ENCODE measurements at regions not wholly inside any gene's neighbourhood (a gene's known extent, or its start where the extent isn't known, plus 50 kb on each side); places are given as distances from the start of the nearest gene placed in this dataset.

DNA sequence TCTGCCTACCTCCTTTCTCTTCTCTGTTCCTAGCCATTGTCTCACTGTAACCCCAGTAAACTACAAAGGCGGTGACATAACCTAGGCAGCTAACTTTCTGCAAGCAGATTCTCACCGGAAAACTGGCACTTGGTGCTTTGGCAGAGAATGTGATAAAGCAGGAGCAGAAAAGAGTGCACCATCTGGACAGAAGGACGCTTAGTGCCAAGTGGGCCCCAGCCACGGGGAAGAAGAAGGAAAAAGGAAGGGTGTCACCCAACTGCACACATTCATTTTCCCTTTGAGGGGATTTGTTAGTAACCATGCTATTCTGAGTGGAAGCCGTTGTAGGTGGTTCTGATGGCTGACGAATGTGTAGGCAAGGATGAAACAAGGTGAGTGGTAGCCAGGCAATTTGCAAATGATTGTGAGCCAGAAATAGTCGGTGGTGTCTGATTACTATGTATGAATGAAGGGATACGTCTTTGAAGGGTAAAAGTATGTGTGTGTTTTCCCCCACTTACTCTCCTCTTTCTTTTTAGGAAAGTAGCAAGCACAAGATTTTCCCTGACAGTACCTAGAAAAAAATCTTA lies 148.3 kb upstream of the STXBP5 start:
- in situ Hi-C loops (cut with MboI; ENCODE audit: low pct_unique_long_range_greater_than_20kb, low sequenced_read_pairs, unreplicated experiment) = no loop called here
- TF ChIP-seq, protein P1, sequence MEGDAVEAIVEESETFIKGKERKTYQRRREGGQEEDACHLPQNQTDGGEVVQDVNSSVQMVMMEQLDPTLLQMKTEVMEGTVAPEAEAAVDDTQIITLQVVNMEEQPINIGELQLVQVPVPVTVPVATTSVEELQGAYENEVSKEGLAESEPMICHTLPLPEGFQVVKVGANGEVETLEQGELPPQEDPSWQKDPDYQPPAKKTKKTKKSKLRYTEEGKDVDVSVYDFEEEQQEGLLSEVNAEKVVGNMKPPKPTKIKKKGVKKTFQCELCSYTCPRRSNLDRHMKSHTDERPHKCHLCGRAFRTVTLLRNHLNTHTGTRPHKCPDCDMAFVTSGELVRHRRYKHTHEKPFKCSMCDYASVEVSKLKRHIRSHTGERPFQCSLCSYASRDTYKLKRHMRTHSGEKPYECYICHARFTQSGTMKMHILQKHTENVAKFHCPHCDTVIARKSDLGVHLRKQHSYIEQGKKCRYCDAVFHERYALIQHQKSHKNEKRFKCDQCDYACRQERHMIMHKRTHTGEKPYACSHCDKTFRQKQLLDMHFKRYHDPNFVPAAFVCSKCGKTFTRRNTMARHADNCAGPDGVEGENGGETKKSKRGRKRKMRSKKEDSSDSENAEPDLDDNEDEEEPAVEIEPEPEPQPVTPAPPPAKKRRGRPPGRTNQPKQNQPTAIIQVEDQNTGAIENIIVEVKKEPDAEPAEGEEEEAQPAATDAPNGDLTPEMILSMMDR (IDR thresholded peaks at IDR 0.05; ENCODE audit: extremely low read depth, insufficient read depth, missing control alignments) = no peak
- DNase-seq (ENCODE audit: low spot score) = no peak

DNA sequence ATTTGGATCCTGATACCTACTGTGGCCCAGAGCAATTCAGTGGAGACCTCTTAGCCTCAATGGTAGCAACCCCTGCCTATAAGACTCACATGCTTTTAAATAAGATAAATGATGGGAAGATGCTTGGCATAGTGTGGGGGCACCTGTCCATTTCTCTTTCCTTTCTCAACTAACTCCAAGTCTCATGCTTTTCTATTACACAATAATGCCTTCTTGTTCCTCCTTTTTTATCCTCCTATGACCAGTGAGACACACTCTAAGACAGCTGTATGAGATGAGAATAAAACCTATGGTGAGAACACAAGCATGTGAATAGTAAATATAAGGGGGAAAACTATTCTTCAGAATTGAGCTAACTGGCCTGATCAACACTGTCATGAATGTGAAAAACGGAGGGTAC lies 147.0 kb upstream of the STXBP5 start:
- in situ Hi-C loops (cut with MboI; ENCODE audit: low pct_unique_long_range_greater_than_20kb, low sequenced_read_pairs, unreplicated experiment) = no loop called here
- DNase-seq (ENCODE audit: low spot score) = no peak
- TF ChIP-seq, protein P1 (IDR thresholded peaks at IDR 0.05; ENCODE audit: extremely low read depth, insufficient read depth, missing control alignments) = no peak

DNA sequence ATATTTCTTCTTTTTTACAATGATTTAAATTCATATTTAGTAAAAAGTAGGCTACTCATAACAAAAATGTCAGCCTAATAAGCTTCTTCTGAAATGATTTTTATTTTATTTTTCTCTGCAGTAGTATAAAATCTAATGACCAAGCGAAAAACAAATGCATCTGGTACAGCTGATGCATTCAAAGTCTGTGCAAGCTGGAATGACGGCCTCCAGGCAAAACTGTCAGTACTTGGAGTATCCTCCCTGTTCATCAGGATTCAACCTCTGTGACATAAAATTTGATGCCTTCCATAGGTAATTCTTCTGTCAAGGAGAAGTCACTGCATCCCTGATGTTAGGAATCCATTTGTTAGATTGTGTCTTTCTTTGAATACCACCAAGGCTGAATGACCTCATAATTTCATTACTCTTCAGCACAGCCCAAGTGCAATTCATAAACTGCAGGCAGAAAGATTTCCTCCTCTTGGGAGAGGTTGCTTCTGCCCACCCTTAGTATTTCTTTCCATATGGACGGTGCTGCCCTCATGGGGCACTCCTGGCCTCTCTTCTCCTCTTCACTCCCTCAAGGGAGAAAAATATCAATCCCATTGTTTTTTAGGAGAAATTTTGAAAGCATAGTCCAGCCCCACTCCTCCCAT lies 146.4 kb upstream of the STXBP5 start:
- TF ChIP-seq, protein P1 (IDR thresholded peaks at IDR 0.05; ENCODE audit: extremely low read depth, insufficient read depth, missing control alignments) = no peak

DNA sequence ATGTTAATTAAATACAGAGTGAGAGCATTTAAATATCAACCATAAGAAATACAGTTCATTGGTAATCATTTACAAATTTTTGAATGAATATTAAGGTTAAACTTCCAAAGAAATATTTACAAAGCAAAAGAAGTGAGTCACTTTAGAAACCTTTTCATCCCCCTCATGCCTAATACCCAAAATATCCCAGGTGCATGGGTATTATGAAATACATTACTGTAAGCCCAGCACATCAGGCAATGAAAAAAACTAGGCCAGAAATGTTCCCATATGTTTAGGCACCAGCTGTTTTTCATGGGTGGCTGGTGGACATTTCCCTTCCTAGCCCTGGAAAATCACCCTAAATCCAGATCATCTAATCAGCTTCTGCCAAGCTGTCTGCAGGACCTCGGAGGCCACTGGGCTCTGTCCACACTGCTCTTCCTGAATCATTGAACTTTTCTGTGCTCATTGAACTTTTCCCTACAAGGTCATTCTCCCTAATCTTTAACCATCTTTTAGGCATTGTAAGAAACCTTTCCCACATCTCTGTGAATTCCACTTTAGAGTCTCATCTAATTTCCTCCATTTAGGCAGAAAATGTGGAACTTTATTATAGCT lies 145.3 kb upstream of the STXBP5 start:
- TF ChIP-seq, protein P1 (IDR thresholded peaks at IDR 0.05; ENCODE audit: extremely low read depth, insufficient read depth, missing control alignments) = no peak
- in situ Hi-C loops (cut with MboI; ENCODE audit: low pct_unique_long_range_greater_than_20kb, low sequenced_read_pairs, unreplicated experiment) = no loop called here
- no peak for DNase-seq (ENCODE audit: low spot score)

More for the DNA sequence above, 146.4 kb upstream of the STXBP5 start:
- in situ Hi-C loops (cut with MboI; ENCODE audit: low pct_unique_long_range_greater_than_20kb, low sequenced_read_pairs, unreplicated experiment) = no loop called here
- DNase-seq (ENCODE audit: low spot score) = no peak

DNA sequence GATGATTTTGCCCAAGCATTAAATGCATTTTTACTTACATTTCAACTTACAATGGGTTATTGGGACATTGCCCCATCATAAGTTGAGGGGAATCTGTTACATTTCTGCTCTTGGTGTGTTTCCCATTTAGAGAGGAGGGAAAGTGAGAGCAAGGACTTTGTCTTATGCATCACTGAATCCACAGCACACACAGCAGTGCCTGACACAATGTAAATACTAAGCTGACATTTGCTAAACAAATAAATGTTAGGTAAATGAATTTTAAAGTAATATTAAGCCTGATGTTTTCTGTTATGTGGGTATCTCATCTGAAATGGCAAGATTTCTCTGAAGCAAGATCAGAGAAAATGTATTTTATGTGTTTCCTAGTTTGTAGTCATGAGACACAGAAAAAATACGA lies 143.6 kb upstream of the STXBP5 start:
- DNase-seq (ENCODE audit: low spot score) = no peak
- TF ChIP-seq, protein P1 (IDR thresholded peaks at IDR 0.05; ENCODE audit: extremely low read depth, insufficient read depth, missing control alignments) = no peak
- in situ Hi-C loops (cut with MboI; ENCODE audit: low pct_unique_long_range_greater_than_20kb, low sequenced_read_pairs, unreplicated experiment) = no loop called here

DNA sequence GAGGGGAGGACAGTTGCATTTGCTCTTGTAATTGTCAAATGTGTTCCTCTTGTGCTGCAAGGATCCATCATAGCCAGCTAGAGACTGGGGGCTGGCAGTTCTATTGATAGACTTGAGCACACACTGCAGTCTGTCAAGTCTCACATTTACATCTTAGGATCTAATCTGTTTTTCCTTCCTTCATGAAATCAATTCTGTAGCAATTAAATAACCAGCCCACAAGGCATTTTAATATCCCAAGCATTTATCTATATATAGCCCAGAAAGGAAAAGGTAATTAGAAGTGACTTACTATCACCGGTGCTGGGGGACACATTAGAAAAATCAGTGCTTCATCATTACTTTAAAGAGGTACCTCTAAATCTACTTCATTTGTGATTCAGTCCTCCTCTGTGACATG lies 143.0 kb upstream of the STXBP5 start:
- TF ChIP-seq, protein P1 (IDR thresholded peaks at IDR 0.05; ENCODE audit: extremely low read depth, insufficient read depth, missing control alignments) = no peak
- in situ Hi-C loops (cut with MboI; ENCODE audit: low pct_unique_long_range_greater_than_20kb, low sequenced_read_pairs, unreplicated experiment) = no loop called here
- no peak for DNase-seq (ENCODE audit: low spot score)
